Ovary (tissue), 7 donors: ENCODE measurements at regions not wholly inside any gene's neighbourhood (a gene's known extent, or its start where the extent isn't known, plus 50 kb on each side); places are given as distances from the start of the nearest gene placed in this dataset.

Experiments used
- DNase-seq, 5 donors: peaks; one replicate each; pipeline ENCODE4 v3.0.0-alpha.2; 2019 to 2020
- H3K27ac ChIP-seq, 2 donors: fragments of 200-600 bp; one replicate each; pipeline versions ENCODE4 v1.5.1 to v1.8.0; 2019 to 2022
- H3K27me3 ChIP-seq: fragments of 200-600 bp; one replicate; pipeline ENCODE4 v1.8.0; 2022
- H3K36me3 ChIP-seq: fragments of 200-600 bp; sonication (generic); one replicate; pipeline ENCODE4 v1.5.1; 2019
- H3K4me1 ChIP-seq: one replicate; pipeline ENCODE4 v1.8.1; 2013; ENCODE audit warnings: mild to moderate bottlenecking, moderate library complexity; ENCODE audit not compliant: insufficient read depth
- H3K4me3 ChIP-seq: fragments of 200-600 bp; sonication (generic); one replicate; pipeline ENCODE4 v1.5.1; 2017
- H3K9me3 ChIP-seq, 2 donors: fragments of 200-600 bp in 1 of 2; sonication (generic) in 1 of 2; one replicate each; pipeline versions ENCODE4 v1.5.1 to v1.8.1; 2013 to 2019; ENCODE audit warnings: mild to moderate bottlenecking in 1 of 2, moderate library complexity in 1 of 2
- CTCF ChIP-seq, 3 donors: fragments of 450-650 bp in 2 of 3; fragments of 200-600 bp in 1 of 3; IDR thresholded peaks; one replicate each; pipeline versions ENCODE4 v1.5.1 to v1.8.0; 2016 to 2022; ENCODE audit warnings: antibody characterized with exemption in 3 of 3, mild to moderate bottlenecking in 1 of 3
- EP300 ChIP-seq: sonication (generic); formaldehyde crosslinking; IDR thresholded peaks from one replicate; pipeline ENCODE4 v1.6.1; 2017; ENCODE audit warnings: antibody characterized with exemption
- POLR2A ChIP-seq: fragments of 450-650 bp; IDR thresholded peaks from one replicate; pipeline ENCODE4 v1.6.1; 2017; ENCODE audit warnings: antibody characterized with exemption, mild to moderate bottlenecking, moderate library complexity
- WGBS, 3 donors: extraction: QIAGEN DNeasy Blood & Tissue Kit in 1 of 3; methylation state at CpG; one replicate each; pipeline versions ENCODE4 v1.1.5 to v1.1.7; 2013 to 2017; 5-methylcytosine and 5-hydroxymethylcytosine counted together
- intact Hi-C, 4 donors: fragments of 100-400 bp; cut with DNase I; formaldehyde crosslinking; loops; one replicate each; pipeline versions ENCODE4 v1.11.0 to v1.15.1; 2022 to 2023
- donor health status: DM: no; HTN: no; CAD: no; lungs with moderate emphysema.
- donor health status: DM: no; HTN: no; CAD: no.
- donor health status: Bipolar disorder and iron deficiency.
- donor health status: DM: no; HTN: no; CAD: no.
- donor health status: DM: yes; HTN: yes; CAD: no.

GRCh38 chr2:5868931-5869330 is 176.7 kb downstream of the SOX11 start:
- intact Hi-C loops, result no loop called here
- 76 to 84% (median 83%) methylated on average over 8 of the region's 8 CpGs for WGBS, 3 donors

GRCh38 chr2:5869936-5870335 is 177.8 kb downstream of the SOX11 start:
- 63 to 82% (median 66%) methylated on average over 8 of the region's 8 CpGs for WGBS, 3 donors
- H3K27ac ChIP-seq, result no peak overlapping the region

More at GRCh38 chr2:5868931-5869330, 176.7 kb downstream of the SOX11 start:
- no peak for DNase-seq
- no peaks in the 10 kb centered on the region for H3K27me3 ChIP-seq
- H3K27ac ChIP-seq, result no peak overlapping the region
- no peaks in the 10 kb centered on the region for H3K36me3 ChIP-seq
- no peaks in the 10 kb centered on the region for H3K9me3 ChIP-seq
- H3K4me3 ChIP-seq, result no peak overlapping the region
- no peak for TF ChIP-seq EP300
- H3K4me1 ChIP-seq, result no peaks in the 10 kb centered on the region

GRCh38 chr2:5877360-5877759 is 185.2 kb downstream of the SOX11 start:
- WGBS, 3 donors, result 70 to 72% (median 71%) methylated on average over 4 of the region's 4 CpGs
- H3K27ac ChIP-seq, result no peak overlapping the region
- no peak overlapping the region for H3K4me3 ChIP-seq
- H3K36me3 ChIP-seq, result no peaks in the 10 kb centered on the region
- no peaks in the 10 kb centered on the region for H3K4me1 ChIP-seq
- no peaks in the 10 kb centered on the region for H3K27me3 ChIP-seq
- no peak for DNase-seq
- TF ChIP-seq EP300 (no peak), POLR2A (no peak), CTCF (IDR thresholded peaks at IDR 0.05) (no peak)
- intact Hi-C loops, result no loop called here
- H3K9me3 ChIP-seq, result no peaks in the 10 kb centered on the region

More at GRCh38 chr2:5869936-5870335, 177.8 kb downstream of the SOX11 start:
- H3K9me3 ChIP-seq, result no peaks in the 10 kb centered on the region
- TF ChIP-seq POLR2A, result no peak
- no peak for TF ChIP-seq EP300
- no peak for TF ChIP-seq CTCF (IDR thresholded peaks at IDR 0.05)
- no peaks in the 10 kb centered on the region for H3K36me3 ChIP-seq
- no peak overlapping the region for H3K4me3 ChIP-seq
- no peak for DNase-seq
- H3K27me3 ChIP-seq, result no peaks in the 10 kb centered on the region
- no peaks in the 10 kb centered on the region for H3K4me1 ChIP-seq
- intact Hi-C loops, result no loop called here

GRCh38 chr2:5885451-5886173 is 193.4 kb downstream of the SOX11 start:
- Histone ChIP-seq H3K4me1 (no peaks in the 10 kb centered on the region), H3K27ac (no peak overlapping the region), H3K9me3 (no peaks in the 10 kb centered on the region), H3K36me3 (no peaks in the 10 kb centered on the region), H3K4me3 (no peak overlapping the region), H3K27me3 (no peaks in the 10 kb centered on the region)
- WGBS, 3 donors, result 8 to 20% (median 10%) methylated on average over 5 of the region's 5 CpGs
- no peak for TF ChIP-seq CTCF (IDR thresholded peaks at IDR 0.05)
- no peak for TF ChIP-seq POLR2A
- TF ChIP-seq EP300, result no peak
- intact Hi-C loops, result loop anchor here in 1 of 4 donors (5.0 kb wide), 1 partner anchor 157 kb away; no protein-coding TSS in a partner anchor
- DNase-seq, result no peak

- no peak overlapping the region for H3K27ac ChIP-seq
- H3K36me3 ChIP-seq, result no peaks in the 10 kb centered on the region
- 75 to 82% (median 77%) methylated on average over 6 of the region's 6 CpGs for WGBS, 3 donors
- intact Hi-C loops, result loop anchor here in 1 of 4 donors (5.0 kb wide), 1 partner anchor 156 kb away; no protein-coding TSS in a partner anchor
- TF ChIP-seq POLR2A (no peak), CTCF (IDR thresholded peaks at IDR 0.05) (no peak), EP300 (no peak)
- no peak overlapping the region for H3K4me3 ChIP-seq
- DNase-seq, result no peak
- no peaks in the 10 kb centered on the region for H3K4me1 ChIP-seq
- no peaks in the 10 kb centered on the region for H3K9me3 ChIP-seq
- no peaks in the 10 kb centered on the region for H3K27me3 ChIP-seq
Observed at GRCh38 chr2:5886462-5886861, 194.3 kb downstream of the SOX11 start.
